ENCODE measurements at regions not wholly inside any gene's neighbourhood (a gene's known extent, or its start where the extent isn't known, plus 50 kb on each side); places are given as distances from the start of the nearest gene placed in this dataset.

DNA sequence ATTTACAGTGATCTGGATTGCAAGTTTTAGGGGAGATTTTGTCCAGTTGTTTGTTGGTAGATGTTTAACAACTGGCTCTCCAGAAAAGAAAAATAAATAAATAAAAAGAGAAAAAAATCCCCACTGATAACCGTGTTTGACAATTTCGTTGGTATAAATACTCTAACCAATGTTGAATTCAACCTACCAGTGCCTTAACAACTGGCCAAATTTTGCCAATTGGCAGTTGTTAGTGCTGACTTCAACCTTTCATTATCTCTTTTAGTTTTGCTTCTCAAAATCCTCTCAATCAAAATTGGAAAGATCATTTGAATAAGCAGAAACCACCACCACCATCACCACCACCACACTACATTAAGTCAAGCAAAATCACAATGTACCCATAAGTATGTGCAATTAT, 490.3 kb downstream of the PIK3C3 start:
- Histone ChIP-seq H3K36me3 (ENCODE audit: control insufficient read depth, low read depth, low read length) (no peaks in the 10 kb centered on the region), H3K9ac (ENCODE audit: low read length) (no peak overlapping the region), H3K27me3 (ENCODE audit: control insufficient read depth, insufficient read depth, low read length) (no peaks in the 10 kb centered on the region), H3K9me3 (ENCODE audit: control insufficient read depth, low read depth, low read length) (peaks cover 22% of the 10 kb centered on the region), H3K4me1 (ENCODE audit: control insufficient read depth, low read depth, low read length) (no peaks in the 10 kb centered on the region), H3K27ac (ENCODE audit: low read length) (no peak overlapping the region), H3K4me3 (ENCODE audit: low read length) (no peak overlapping the region)

DNA sequence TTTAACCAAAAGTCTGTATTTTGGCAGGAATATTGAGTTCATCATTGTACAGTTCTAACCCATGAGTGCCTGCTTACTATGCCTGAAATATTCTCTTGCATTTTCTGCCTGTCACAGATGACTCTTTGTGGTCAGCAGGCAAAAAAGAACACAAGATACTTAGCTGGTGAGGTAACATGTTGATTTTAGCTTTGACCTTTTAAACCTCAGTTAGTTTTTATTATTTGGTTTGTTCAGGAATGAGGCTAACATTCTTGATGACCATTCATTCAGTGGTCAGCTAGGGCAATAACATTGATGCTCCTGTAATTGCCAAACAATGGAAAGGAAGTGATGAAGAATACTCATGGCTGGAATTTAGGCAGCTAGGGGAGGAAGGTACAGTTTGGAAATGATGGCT, 491.2 kb downstream of the PIK3C3 start:
- Histone ChIP-seq H3K4me3 (ENCODE audit: low read length) (no peak overlapping the region), H3K9me3 (ENCODE audit: control insufficient read depth, low read depth, low read length) (peaks cover 22% of the 10 kb centered on the region), H3K9ac (ENCODE audit: low read length) (no peak overlapping the region), H3K4me1 (ENCODE audit: control insufficient read depth, low read depth, low read length) (no peaks in the 10 kb centered on the region), H3K36me3 (ENCODE audit: control insufficient read depth, low read depth, low read length) (no peaks in the 10 kb centered on the region), H3K27me3 (ENCODE audit: control insufficient read depth, insufficient read depth, low read length) (no peaks in the 10 kb centered on the region), H3K27ac (ENCODE audit: low read length) (no peak overlapping the region)

GRCh38 chr18:42447688-42448087, 492.7 kb downstream of the PIK3C3 start:
- Histone ChIP-seq H3K9ac (ENCODE audit: low read length) (no peak overlapping the region), H3K36me3 (ENCODE audit: control insufficient read depth, low read depth, low read length) (no peaks in the 10 kb centered on the region), H3K9me3 (ENCODE audit: control insufficient read depth, low read depth, low read length) (peaks cover 22% of the 10 kb centered on the region), H3K4me1 (ENCODE audit: control insufficient read depth, low read depth, low read length) (no peaks in the 10 kb centered on the region), H3K27me3 (ENCODE audit: control insufficient read depth, insufficient read depth, low read length) (no peaks in the 10 kb centered on the region), H3K27ac (ENCODE audit: low read length) (no peak overlapping the region), H3K4me3 (ENCODE audit: low read length) (no peak overlapping the region)

DNA sequence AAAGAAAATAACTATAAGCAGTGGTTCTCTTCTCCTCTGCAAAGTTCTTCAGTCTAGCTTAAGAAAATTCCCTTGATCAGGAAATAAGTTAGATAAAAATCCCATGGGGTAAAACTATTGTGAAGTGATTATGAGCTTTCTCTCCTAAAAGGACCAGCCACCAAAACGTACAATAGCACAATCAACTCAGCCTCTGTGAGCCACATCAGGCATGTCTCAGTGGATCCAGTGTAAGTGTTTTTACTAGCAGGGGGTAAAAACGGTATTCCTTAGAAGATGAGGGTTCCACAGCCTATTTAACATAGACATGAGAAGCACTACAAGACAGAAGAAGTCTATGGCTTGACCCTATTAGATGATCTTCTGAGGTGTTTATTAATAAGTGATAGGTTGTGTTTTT, 503.2 kb downstream of the PIK3C3 start:
- H3K36me3 ChIP-seq (ENCODE audit: control insufficient read depth, low read depth, low read length), result no peaks in the 10 kb centered on the region
- H3K4me1 ChIP-seq (ENCODE audit: control insufficient read depth, low read depth, low read length), result no peaks in the 10 kb centered on the region
- no peak overlapping the region for H3K27ac ChIP-seq (ENCODE audit: low read length)
- H3K9ac ChIP-seq (ENCODE audit: low read length), result no peak overlapping the region
- H3K27me3 ChIP-seq (ENCODE audit: control insufficient read depth, insufficient read depth, low read length), result no peaks in the 10 kb centered on the region
- H3K9me3 ChIP-seq (ENCODE audit: control insufficient read depth, low read depth, low read length), result no peaks in the 10 kb centered on the region
- no peak overlapping the region for H3K4me3 ChIP-seq (ENCODE audit: low read length)

- Histone ChIP-seq H3K4me3 (ENCODE audit: low read length) (no peak overlapping the region), H3K27ac (ENCODE audit: low read length) (no peak overlapping the region), H3K36me3 (ENCODE audit: control insufficient read depth, low read depth, low read length) (no peaks in the 10 kb centered on the region), H3K9ac (ENCODE audit: low read length) (no peak overlapping the region), H3K9me3 (ENCODE audit: control insufficient read depth, low read depth, low read length) (no peaks in the 10 kb centered on the region), H3K4me1 (ENCODE audit: control insufficient read depth, low read depth, low read length) (no peaks in the 10 kb centered on the region), H3K27me3 (ENCODE audit: control insufficient read depth, insufficient read depth, low read length) (no peaks in the 10 kb centered on the region)
Observed at GRCh38 chr18:42459873-42460272, 504.8 kb downstream of the PIK3C3 start.

GRCh38 chr18:42471885-42472284, 516.9 kb downstream of the PIK3C3 start:
- Histone ChIP-seq H3K9me3 (ENCODE audit: control insufficient read depth, low read depth, low read length) (no peaks in the 10 kb centered on the region), H3K36me3 (ENCODE audit: control insufficient read depth, low read depth, low read length) (no peaks in the 10 kb centered on the region), H3K4me1 (ENCODE audit: control insufficient read depth, low read depth, low read length) (no peaks in the 10 kb centered on the region), H3K27ac (ENCODE audit: low read length) (no peak overlapping the region), H3K9ac (ENCODE audit: low read length) (no peak overlapping the region), H3K27me3 (ENCODE audit: control insufficient read depth, insufficient read depth, low read length) (no peaks in the 10 kb centered on the region), H3K4me3 (ENCODE audit: low read length) (no peak overlapping the region)

GRCh38 chr18:42473611-42474010, 518.6 kb downstream of the PIK3C3 start:
- no peak overlapping the region for H3K9ac ChIP-seq (ENCODE audit: low read length)

GRCh38 chr18:42474577-42474976, 519.5 kb downstream of the PIK3C3 start:
- no peak overlapping the region for H3K4me3 ChIP-seq (ENCODE audit: low read length)
- H3K9ac ChIP-seq (ENCODE audit: low read length), result no peak overlapping the region
- H3K27ac ChIP-seq (ENCODE audit: low read length), result no peak overlapping the region
- H3K27me3 ChIP-seq (ENCODE audit: control insufficient read depth, insufficient read depth, low read length), result no peaks in the 10 kb centered on the region
- no peaks in the 10 kb centered on the region for H3K36me3 ChIP-seq (ENCODE audit: control insufficient read depth, low read depth, low read length)
- H3K9me3 ChIP-seq (ENCODE audit: control insufficient read depth, low read depth, low read length), result no peaks in the 10 kb centered on the region
- H3K4me1 ChIP-seq (ENCODE audit: control insufficient read depth, low read depth, low read length), result no peaks in the 10 kb centered on the region

More at GRCh38 chr18:42473611-42474010, 518.6 kb downstream of the PIK3C3 start:
- no peak overlapping the region for H3K4me3 ChIP-seq (ENCODE audit: low read length)
- no peak overlapping the region for H3K27ac ChIP-seq (ENCODE audit: low read length)
- no peaks in the 10 kb centered on the region for H3K4me1 ChIP-seq (ENCODE audit: control insufficient read depth, low read depth, low read length)
- H3K36me3 ChIP-seq (ENCODE audit: control insufficient read depth, low read depth, low read length), result no peaks in the 10 kb centered on the region
- no peaks in the 10 kb centered on the region for H3K9me3 ChIP-seq (ENCODE audit: control insufficient read depth, low read depth, low read length)
- H3K27me3 ChIP-seq (ENCODE audit: control insufficient read depth, insufficient read depth, low read length), result no peaks in the 10 kb centered on the region

DNA sequence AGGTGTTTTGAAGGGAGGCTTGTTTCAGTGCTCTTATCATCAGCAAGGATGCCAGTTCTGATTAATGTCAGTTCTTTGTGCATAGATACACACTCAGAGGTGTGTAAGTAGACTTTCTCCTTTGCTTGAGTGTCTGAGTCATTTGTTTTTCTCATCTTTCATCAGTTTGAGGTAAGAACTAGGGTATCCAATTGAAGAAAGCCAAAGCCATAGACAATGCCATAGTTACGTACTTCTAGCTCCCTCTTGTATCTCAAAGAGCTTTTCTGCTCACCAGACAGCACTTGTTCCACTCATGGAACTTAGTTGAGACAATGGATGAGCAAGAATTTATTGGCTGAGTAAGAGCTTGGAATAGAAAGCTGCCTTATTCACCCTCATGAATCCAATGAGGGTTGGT, 520.1 kb downstream of the PIK3C3 start:
- no peak overlapping the region for H3K27ac ChIP-seq (ENCODE audit: low read length)
- no peak overlapping the region for H3K4me3 ChIP-seq (ENCODE audit: low read length)
- no peaks in the 10 kb centered on the region for H3K4me1 ChIP-seq (ENCODE audit: control insufficient read depth, low read depth, low read length)
- H3K9me3 ChIP-seq (ENCODE audit: control insufficient read depth, low read depth, low read length), result no peaks in the 10 kb centered on the region
- H3K36me3 ChIP-seq (ENCODE audit: control insufficient read depth, low read depth, low read length), result no peaks in the 10 kb centered on the region
- H3K9ac ChIP-seq (ENCODE audit: low read length), result no peak overlapping the region
- H3K27me3 ChIP-seq (ENCODE audit: control insufficient read depth, insufficient read depth, low read length), result no peaks in the 10 kb centered on the region

GRCh38 chr18:42477267-42477666, 522.2 kb downstream of the PIK3C3 start:
- H3K4me3 ChIP-seq (ENCODE audit: low read length), result no peak overlapping the region
- H3K9me3 ChIP-seq (ENCODE audit: control insufficient read depth, low read depth, low read length), result no peaks in the 10 kb centered on the region
- no peak overlapping the region for H3K27ac ChIP-seq (ENCODE audit: low read length)
- no peaks in the 10 kb centered on the region for H3K27me3 ChIP-seq (ENCODE audit: control insufficient read depth, insufficient read depth, low read length)
- H3K9ac ChIP-seq (ENCODE audit: low read length), result no peak overlapping the region
- H3K36me3 ChIP-seq (ENCODE audit: control insufficient read depth, low read depth, low read length), result no peaks in the 10 kb centered on the region
- no peaks in the 10 kb centered on the region for H3K4me1 ChIP-seq (ENCODE audit: control insufficient read depth, low read depth, low read length)

DNA sequence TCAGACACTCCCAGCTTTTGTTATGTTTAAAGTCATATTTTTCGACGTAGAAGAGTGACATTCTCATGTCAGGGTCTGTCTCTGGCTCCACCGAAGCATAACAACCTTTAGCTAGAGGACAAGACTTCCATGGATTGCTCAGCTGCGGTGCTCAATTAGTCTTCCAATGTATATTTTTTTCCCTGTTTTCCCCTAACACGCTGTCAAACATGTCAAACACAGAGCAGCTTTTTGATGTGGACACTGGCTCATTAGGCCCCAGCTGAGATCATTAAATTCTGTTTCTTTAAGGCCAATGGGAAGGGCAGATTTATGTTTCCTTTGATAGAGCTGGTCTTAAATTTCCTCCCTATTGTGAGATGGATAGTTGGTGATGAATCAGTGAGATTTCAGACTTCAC, 525.4 kb downstream of the PIK3C3 start:
- no peaks in the 10 kb centered on the region for H3K36me3 ChIP-seq (ENCODE audit: control insufficient read depth, low read depth, low read length)
- no peak overlapping the region for H3K9ac ChIP-seq (ENCODE audit: low read length)
- H3K4me3 ChIP-seq (ENCODE audit: low read length), result no peak overlapping the region
- no peaks in the 10 kb centered on the region for H3K9me3 ChIP-seq (ENCODE audit: control insufficient read depth, low read depth, low read length)
- no peak overlapping the region for H3K27ac ChIP-seq (ENCODE audit: low read length)
- no peaks in the 10 kb centered on the region for H3K27me3 ChIP-seq (ENCODE audit: control insufficient read depth, insufficient read depth, low read length)
- H3K4me1 ChIP-seq (ENCODE audit: control insufficient read depth, low read depth, low read length), result no peaks in the 10 kb centered on the region

DNA sequence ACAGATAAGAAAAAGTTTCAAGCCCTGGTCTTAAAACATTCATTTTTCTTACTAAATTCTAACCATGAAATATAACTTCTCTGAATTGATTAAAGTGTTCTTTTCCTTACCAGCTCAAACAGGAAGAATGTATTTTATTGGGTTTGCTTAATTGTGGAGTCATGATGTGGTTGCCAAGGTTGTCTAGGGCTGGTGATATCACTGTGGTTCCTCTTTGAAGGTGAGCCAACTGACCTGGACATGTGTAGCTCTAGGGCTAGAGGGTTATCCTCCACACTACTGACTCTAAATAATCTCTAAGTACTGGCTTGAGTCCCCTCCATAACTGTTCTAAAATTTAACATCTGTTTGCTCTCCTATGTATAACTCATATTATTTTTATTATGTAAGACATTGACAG, 529.6 kb downstream of the PIK3C3 start:
- no peak overlapping the region for H3K9ac ChIP-seq (ENCODE audit: low read length)
- no peaks in the 10 kb centered on the region for H3K9me3 ChIP-seq (ENCODE audit: control insufficient read depth, low read depth, low read length)
- H3K27ac ChIP-seq (ENCODE audit: low read length), result no peak overlapping the region
- no peaks in the 10 kb centered on the region for H3K4me1 ChIP-seq (ENCODE audit: control insufficient read depth, low read depth, low read length)
- no peaks in the 10 kb centered on the region for H3K36me3 ChIP-seq (ENCODE audit: control insufficient read depth, low read depth, low read length)
- H3K27me3 ChIP-seq (ENCODE audit: control insufficient read depth, insufficient read depth, low read length), result no peaks in the 10 kb centered on the region
- H3K4me3 ChIP-seq (ENCODE audit: low read length), result no peak overlapping the region
